ENCODE measurements at regions not wholly inside any gene's neighbourhood (a gene's known extent, or its start where the extent isn't known, plus 50 kb on each side); places are given as distances from the start of the nearest gene placed in this dataset.

DNA sequence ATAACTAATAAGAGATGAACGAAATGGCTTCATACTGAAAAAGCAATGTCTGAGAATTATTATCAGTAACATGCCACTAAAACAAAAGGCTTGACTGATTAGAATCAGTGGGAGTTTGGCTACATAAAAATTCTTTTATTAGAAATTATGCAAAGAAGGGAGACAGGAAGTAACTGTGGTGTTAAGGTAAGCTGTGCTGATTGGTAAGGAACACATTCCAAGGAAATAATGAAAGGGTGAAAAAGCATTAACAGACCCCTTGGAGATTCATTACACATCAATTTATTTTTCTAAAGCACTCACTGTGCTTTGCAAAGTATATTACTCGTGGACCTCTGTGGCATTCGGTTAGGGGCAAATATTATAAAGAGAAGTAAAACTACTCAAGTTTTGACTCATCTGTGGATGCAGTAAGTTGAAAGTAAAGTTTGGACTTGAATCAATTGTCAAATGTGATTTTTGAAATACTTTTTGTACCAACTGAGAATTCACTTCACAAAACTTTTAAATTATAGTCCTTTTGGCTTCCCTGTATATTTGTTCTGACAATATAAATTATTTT lies 176.1 kb upstream of the ZPLD1 start:
- no peaks in the 10 kb centered on the region for H3K4me1 ChIP-seq (ENCODE audit: low read depth, poor library complexity, severe bottlenecking)
- no peaks in the 10 kb centered on the region for H3K27me3 ChIP-seq (ENCODE audit: insufficient read depth, low read depth)
- no peaks in the 10 kb centered on the region for H4K20me1 ChIP-seq (ENCODE audit: insufficient read depth)
- no peak overlapping the region for H3K9ac ChIP-seq
- no peak overlapping the region for H3K4me2 ChIP-seq
- TF ChIP-seq, protein P1, sequence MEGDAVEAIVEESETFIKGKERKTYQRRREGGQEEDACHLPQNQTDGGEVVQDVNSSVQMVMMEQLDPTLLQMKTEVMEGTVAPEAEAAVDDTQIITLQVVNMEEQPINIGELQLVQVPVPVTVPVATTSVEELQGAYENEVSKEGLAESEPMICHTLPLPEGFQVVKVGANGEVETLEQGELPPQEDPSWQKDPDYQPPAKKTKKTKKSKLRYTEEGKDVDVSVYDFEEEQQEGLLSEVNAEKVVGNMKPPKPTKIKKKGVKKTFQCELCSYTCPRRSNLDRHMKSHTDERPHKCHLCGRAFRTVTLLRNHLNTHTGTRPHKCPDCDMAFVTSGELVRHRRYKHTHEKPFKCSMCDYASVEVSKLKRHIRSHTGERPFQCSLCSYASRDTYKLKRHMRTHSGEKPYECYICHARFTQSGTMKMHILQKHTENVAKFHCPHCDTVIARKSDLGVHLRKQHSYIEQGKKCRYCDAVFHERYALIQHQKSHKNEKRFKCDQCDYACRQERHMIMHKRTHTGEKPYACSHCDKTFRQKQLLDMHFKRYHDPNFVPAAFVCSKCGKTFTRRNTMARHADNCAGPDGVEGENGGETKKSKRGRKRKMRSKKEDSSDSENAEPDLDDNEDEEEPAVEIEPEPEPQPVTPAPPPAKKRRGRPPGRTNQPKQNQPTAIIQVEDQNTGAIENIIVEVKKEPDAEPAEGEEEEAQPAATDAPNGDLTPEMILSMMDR (conservative IDR thresholded peaks at IDR 0.05; ENCODE audit: low read depth, low read length), result no peak
- no peaks in the 10 kb centered on the region for H3K36me3 ChIP-seq (ENCODE audit: insufficient read depth)
- H3K4me3 ChIP-seq (IDR thresholded peaks at IDR 0.05; ENCODE audit: insufficient read depth, low read depth, low read length), result no peak overlapping the region
- no peak overlapping the region for H2AFZ ChIP-seq (ENCODE audit: low read depth)
- H3K79me2 ChIP-seq (ENCODE audit: insufficient read depth, low read depth), result no peaks in the 10 kb centered on the region
- no peak overlapping the region for H3K27ac ChIP-seq

DNA sequence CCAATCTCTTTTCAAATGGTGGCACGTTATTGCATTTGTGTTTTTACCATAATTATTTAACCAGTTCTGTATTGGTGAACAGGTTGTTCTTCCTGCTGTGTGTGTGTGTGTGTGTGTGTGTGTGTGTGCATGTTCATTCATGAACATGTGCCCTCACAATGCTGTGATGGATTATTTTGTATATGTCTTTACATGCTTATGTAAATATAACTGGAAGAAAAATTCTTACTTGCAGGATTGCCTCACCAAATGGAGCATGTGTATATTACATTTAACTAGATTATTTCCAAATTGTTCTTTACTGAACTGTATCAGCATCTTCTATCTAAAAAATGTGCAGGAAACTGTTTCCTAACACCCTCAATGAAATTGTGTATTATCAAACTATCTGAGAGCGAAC lies 175.2 kb upstream of the ZPLD1 start:
- no peak overlapping the region for H3K9ac ChIP-seq
- no peaks in the 10 kb centered on the region for H3K27me3 ChIP-seq (ENCODE audit: insufficient read depth, low read depth)
- no peaks in the 10 kb centered on the region for H3K36me3 ChIP-seq (ENCODE audit: insufficient read depth)
- H4K20me1 ChIP-seq (ENCODE audit: insufficient read depth), result no peaks in the 10 kb centered on the region
- TF ChIP-seq, protein P1 (conservative IDR thresholded peaks at IDR 0.05; ENCODE audit: low read depth, low read length), result no peak
- H3K4me2 ChIP-seq, result no peak overlapping the region
- no peaks in the 10 kb centered on the region for H3K4me1 ChIP-seq (ENCODE audit: low read depth, poor library complexity, severe bottlenecking)
- no peaks in the 10 kb centered on the region for H3K79me2 ChIP-seq (ENCODE audit: insufficient read depth, low read depth)
- H3K4me3 ChIP-seq (IDR thresholded peaks at IDR 0.05; ENCODE audit: insufficient read depth, low read depth, low read length), result no peak overlapping the region
- H3K27ac ChIP-seq, result no peak overlapping the region
- no peak overlapping the region for H2AFZ ChIP-seq (ENCODE audit: low read depth)

DNA sequence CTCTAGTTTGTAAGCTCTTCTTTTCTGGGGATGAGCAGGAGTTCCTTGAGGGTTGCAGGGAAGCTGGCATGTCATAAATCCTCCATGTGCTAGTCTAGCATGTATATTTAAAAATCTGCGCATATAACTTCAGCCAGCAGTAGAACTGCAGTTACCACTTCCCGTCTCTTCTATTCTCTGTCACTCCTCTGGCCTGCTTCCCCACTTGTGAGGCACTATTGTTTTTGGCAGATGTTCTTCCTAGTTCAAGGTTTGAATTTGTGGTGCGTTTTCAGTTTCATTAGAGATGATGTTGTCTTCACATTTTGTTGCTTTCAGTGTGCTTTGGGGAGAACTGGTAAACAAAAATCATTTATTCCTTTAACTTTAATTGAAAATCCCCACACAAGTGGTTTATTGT lies 169.1 kb upstream of the ZPLD1 start:
- Histone ChIP-seq H3K9ac (no peak overlapping the region), H3K79me2 (ENCODE audit: insufficient read depth, low read depth) (no peaks in the 10 kb centered on the region), H4K20me1 (ENCODE audit: insufficient read depth) (no peaks in the 10 kb centered on the region), H3K36me3 (ENCODE audit: insufficient read depth) (no peaks in the 10 kb centered on the region), H2AFZ (ENCODE audit: low read depth) (peak overlapping the region; percentile 23), H3K4me3 (IDR thresholded peaks at IDR 0.05; ENCODE audit: insufficient read depth, low read depth, low read length) (no peak overlapping the region), H3K4me1 (ENCODE audit: low read depth, poor library complexity, severe bottlenecking) (peaks cover 13% of the 10 kb centered on the region), H3K4me2 (no peak overlapping the region; the same call in 1 of the 2 replicates), H3K27me3 (ENCODE audit: insufficient read depth, low read depth) (no peaks in the 10 kb centered on the region), H3K27ac (peak overlapping the region; percentile 11; the same call in 1 of the 2 replicates)
- TF ChIP-seq, protein P1 (conservative IDR thresholded peaks at IDR 0.05; ENCODE audit: low read depth, low read length), result no peak

DNA sequence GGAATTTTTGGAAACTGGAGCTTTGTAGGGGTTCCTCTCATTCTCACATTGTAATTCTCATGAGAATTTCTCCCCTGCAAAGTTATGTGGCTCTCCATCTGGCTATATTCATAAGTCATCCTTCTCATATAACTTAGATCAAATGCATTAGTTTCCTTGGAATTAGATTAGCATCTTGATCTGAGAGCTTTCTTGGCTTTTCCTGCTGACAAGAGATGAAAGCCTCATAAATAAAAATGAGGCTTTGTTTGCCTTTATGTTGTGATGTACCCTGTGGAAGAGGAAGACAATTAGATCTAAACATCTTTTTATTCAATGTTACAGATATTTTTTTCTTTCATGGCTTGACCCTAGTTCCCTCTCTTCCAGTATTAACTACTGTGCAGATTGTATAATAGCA lies 165.4 kb upstream of the ZPLD1 start:
- no peaks in the 10 kb centered on the region for H3K36me3 ChIP-seq (ENCODE audit: insufficient read depth)
- H3K4me1 ChIP-seq (ENCODE audit: low read depth, poor library complexity, severe bottlenecking), result peaks cover 13% of the 10 kb centered on the region
- no peaks in the 10 kb centered on the region for H4K20me1 ChIP-seq (ENCODE audit: insufficient read depth)
- H3K4me3 ChIP-seq (IDR thresholded peaks at IDR 0.05; ENCODE audit: insufficient read depth, low read depth, low read length), result no peak overlapping the region
- H3K4me2 ChIP-seq, result no peak overlapping the region
- no peak overlapping the region for H2AFZ ChIP-seq (ENCODE audit: low read depth)
- no peak overlapping the region for H3K9ac ChIP-seq
- TF ChIP-seq, protein P1 (conservative IDR thresholded peaks at IDR 0.05; ENCODE audit: low read depth, low read length), result no peak
- H3K27me3 ChIP-seq (ENCODE audit: insufficient read depth, low read depth), result no peaks in the 10 kb centered on the region
- H3K79me2 ChIP-seq (ENCODE audit: insufficient read depth, low read depth), result no peaks in the 10 kb centered on the region
- H3K27ac ChIP-seq, result no peak overlapping the region
